Right atrium auricular region (tissue), 2 donors: ENCODE measurements at regions not wholly inside any gene's neighbourhood (a gene's known extent, or its start where the extent isn't known, plus 50 kb on each side); places are given as distances from the start of the nearest gene placed in this dataset.

ENCODE experiments used
- DNase-seq: peaks from one replicate; pipeline ENCODE4 v3.0.0-alpha.2; 2019; ENCODE audit warnings: low spot score
- H3K27ac ChIP-seq, 2 donors: fragments of 200-600 bp; sonication (generic); 1 replicate in 1 of 2; 2 replicates in 1 of 2; pipeline ENCODE4 v1.5.1; 2016 to 2019
- H3K27me3 ChIP-seq, 2 donors: fragments of 200-600 bp; sonication (generic); one replicate each; pipeline versions ENCODE4 v1.5.1 to v1.6.0; 2017 to 2019
- H3K36me3 ChIP-seq: fragments of 200-600 bp; sonication (generic); one replicate; pipeline ENCODE4 v1.5.1; 2016
- H3K4me1 ChIP-seq, 2 donors: fragments of 200-600 bp; sonication (generic); one replicate each; pipeline versions ENCODE4 v1.5.1 to v1.6.0; 2017 to 2019
- H3K4me3 ChIP-seq, 2 donors: fragments of 200-600 bp; sonication (generic); 1 replicate in 1 of 2; 2 replicates in 1 of 2; pipeline ENCODE4 v1.5.1; 2017 to 2019; ENCODE audit warnings: mild to moderate bottlenecking in 1 of 2, moderate library complexity in 1 of 2
- H3K9me3 ChIP-seq, 2 donors: fragments of 200-600 bp; sonication (generic); one replicate each; pipeline ENCODE4 v1.5.1; 2019
- CTCF ChIP-seq, 2 donors: fragments of 200-600 bp; sonication (generic); IDR thresholded peaks; one replicate each; pipeline ENCODE4 v1.5.1; 2019; ENCODE audit warnings: antibody characterized with exemption in 2 of 2

GRCh38 chr12:65574867-65575266, 249.4 kb upstream of the HMGA2 start:
- H3K27ac ChIP-seq: no peak overlapping the region
- no peaks in the 10 kb centered on the region for H3K27me3 ChIP-seq
- no peaks in the 10 kb centered on the region for H3K4me1 ChIP-seq
- peaks cover 0 to 19% of the 10 kb centered on the region in 2 donors for H3K9me3 ChIP-seq
- H3K36me3 ChIP-seq: no peaks in the 10 kb centered on the region
- H3K4me3 ChIP-seq: no peak overlapping the region
- DNase-seq: no peak
- TF ChIP-seq CTCF (IDR thresholded peaks at IDR 0.05): no peak

- H3K9me3 ChIP-seq: no peaks in the 10 kb centered on the region
- H3K4me1 ChIP-seq: no peaks in the 10 kb centered on the region
- no peak for DNase-seq
- no peaks in the 10 kb centered on the region for H3K36me3 ChIP-seq
- no peak for TF ChIP-seq CTCF (IDR thresholded peaks at IDR 0.05)
- no peaks in the 10 kb centered on the region for H3K27me3 ChIP-seq
- no peak overlapping the region for H3K27ac ChIP-seq
- H3K4me3 ChIP-seq: no peak overlapping the region
These were observed 240.3 kb upstream of the HMGA2 start for GRCh38 chr12:65584016-65584415.

- Histone ChIP-seq H3K9me3 (no peaks in the 10 kb centered on the region), H3K4me1 (no peaks in the 10 kb centered on the region), H3K4me3 (no peak overlapping the region), H3K27me3 (no peaks in the 10 kb centered on the region), H3K27ac (no peak overlapping the region), H3K36me3 (no peaks in the 10 kb centered on the region)
- DNase-seq: no peak
- TF ChIP-seq CTCF (IDR thresholded peaks at IDR 0.05): no peak
These were observed 238.4 kb upstream of the HMGA2 start for GRCh38 chr12:65585648-65586602.

- H3K4me1 ChIP-seq: no peaks in the 10 kb centered on the region
- H3K27me3 ChIP-seq: no peaks in the 10 kb centered on the region
- no peak for TF ChIP-seq CTCF (IDR thresholded peaks at IDR 0.05)
- H3K27ac ChIP-seq: no peak overlapping the region
- no peak for DNase-seq
- no peaks in the 10 kb centered on the region for H3K9me3 ChIP-seq
- no peak overlapping the region for H3K4me3 ChIP-seq
- no peaks in the 10 kb centered on the region for H3K36me3 ChIP-seq
These were observed 237.5 kb upstream of the HMGA2 start for GRCh38 chr12:65586796-65587195.

GRCh38 chr12:65590318-65590717, 234.0 kb upstream of the HMGA2 start:
- Histone ChIP-seq H3K36me3 (no peaks in the 10 kb centered on the region), H3K27ac (no peak overlapping the region), H3K9me3 (no peaks in the 10 kb centered on the region), H3K4me1 (peaks cover 0 to 12% of the 10 kb centered on the region in 2 donors), H3K4me3 (no peak overlapping the region), H3K27me3 (no peaks in the 10 kb centered on the region)
- TF ChIP-seq CTCF (IDR thresholded peaks at IDR 0.05): no peak
- DNase-seq: no peak
